Upper lobe of left lung (tissue), 6 donors: ENCODE measurements at regions not wholly inside any gene's neighbourhood (a gene's known extent, or its start where the extent isn't known, plus 50 kb on each side); places are given as distances from the start of the nearest gene placed in this dataset.

Experiments used
- ATAC-seq, 2 donors: fragments of 200-7000 bp; cut with Tn5 transposase; one replicate each; pipeline ENCODE4 v1.9.1; 2022; ENCODE audit warnings: mild to moderate bottlenecking in 2 of 2, moderate library complexity in 2 of 2; ENCODE audit not compliant: low FRiP score in 2 of 2
- DNase-seq, 2 donors: peaks; one replicate each; pipeline ENCODE4 v3.0.0-alpha.2; 2019 to 2020
- H3K27ac ChIP-seq, 4 donors: fragments of 200-600 bp; sonication (generic); one replicate each; pipeline ENCODE4 v1.5.1; 2016 to 2019
- H3K27me3 ChIP-seq, 4 donors: fragments of 200-600 bp; sonication (generic); one replicate each; pipeline ENCODE4 v1.5.1; 2017 to 2019
- H3K36me3 ChIP-seq, 4 donors: fragments of 200-600 bp; sonication (generic); one replicate each; pipeline ENCODE4 v1.5.1; 2016 to 2019
- H3K4me1 ChIP-seq, 4 donors: fragments of 200-600 bp; sonication (generic); one replicate each; pipeline ENCODE4 v1.5.1; 2018 to 2019
- H3K4me3 ChIP-seq, 4 donors: fragments of 200-600 bp; sonication (generic); one replicate each; pipeline ENCODE4 v1.5.1; 2017 to 2019; ENCODE audit warnings: mild to moderate bottlenecking in 2 of 4, moderate library complexity in 1 of 4
- H3K9me3 ChIP-seq, 4 donors: fragments of 200-600 bp; sonication (generic); one replicate each; pipeline ENCODE4 v1.5.1; 2018 to 2019
- CTCF ChIP-seq, 6 experiments: fragments of 450-650 bp in 4 of 6; fragments of 200-600 bp in 2 of 6; sonication (generic) in 2 of 6; IDR thresholded peaks; one replicate each; pipeline ENCODE4 v1.5.1; 2016 to 2019; ENCODE audit warnings: antibody characterized with exemption in 6 of 6
- EP300 ChIP-seq, 4 donors: sonication (generic); formaldehyde crosslinking; IDR thresholded peaks; one replicate each; pipeline ENCODE4 v1.5.1; 2017; ENCODE audit warnings: antibody characterized with exemption in 4 of 4, control low read depth in 2 of 4
- POLR2A ChIP-seq, 4 donors: fragments of 450-650 bp; IDR thresholded peaks; one replicate each; pipeline ENCODE4 v1.5.1; 2016 to 2017; ENCODE audit warnings: antibody characterized with exemption in 4 of 4, mild to moderate bottlenecking in 2 of 4
- POLR2AphosphoS5 ChIP-seq, 2 donors: sonication (generic); formaldehyde crosslinking; IDR thresholded peaks; one replicate each; pipeline ENCODE4 v1.5.1; 2017; ENCODE audit warnings: antibody characterized with exemption in 2 of 2
- WGBS, 2 donors: methylation state at CpG; one replicate each; pipeline ENCODE4 v1.1.5; 2017 to 2018; 5-methylcytosine and 5-hydroxymethylcytosine counted together
- donor health status: DM: no; HTN: no; CAD: no; lungs with moderate emphysema.
- donor health status: DM: no; HTN: yes; CAD: no; lungs with severe emphysema.

- H3K4me1 ChIP-seq, result no peaks in the 10 kb centered on the region
- no peaks in the 10 kb centered on the region for H3K27me3 ChIP-seq
- 64 to 73% methylated on average over 2 of the region's 2 CpGs for WGBS, 2 donors
- H3K9me3 ChIP-seq, result no peaks in the 10 kb centered on the region
- no peak overlapping the region for H3K27ac ChIP-seq
- H3K36me3 ChIP-seq, result no peaks in the 10 kb centered on the region
- ATAC-seq (no peak), DNase-seq (no peak)
- TF ChIP-seq CTCF (IDR thresholded peaks at IDR 0.05) (no peak), EP300 (IDR thresholded peaks at IDR 0.05) (no peak), POLR2A (IDR thresholded peaks at IDR 0.05) (no peak), POLR2AphosphoS5 (IDR thresholded peaks at IDR 0.05) (no peak)
- no peak overlapping the region for H3K4me3 ChIP-seq
Measured at GRCh38 chr5:87164409-87164808, 103.3 kb upstream of the RASA1 start.

GRCh38 chr5:87169300-87169991, 98.2 kb upstream of the RASA1 start:
- ATAC-seq (no peak), DNase-seq (no peak)
- Histone ChIP-seq H3K36me3 (no peaks in the 10 kb centered on the region), H3K27me3 (no peaks in the 10 kb centered on the region), H3K9me3 (no peaks in the 10 kb centered on the region), H3K4me1 (no peaks in the 10 kb centered on the region), H3K27ac (no peak overlapping the region), H3K4me3 (no peak overlapping the region)
- 54 to 61% methylated on average over 8 of the region's 8 CpGs for WGBS, 2 donors
- no peak for TF ChIP-seq POLR2A (IDR thresholded peaks at IDR 0.05)
- TF ChIP-seq POLR2AphosphoS5 (IDR thresholded peaks at IDR 0.05), result no peak
- TF ChIP-seq CTCF (IDR thresholded peaks at IDR 0.05), result no peak
- no peak for TF ChIP-seq EP300 (IDR thresholded peaks at IDR 0.05)

- no peak for ATAC-seq
- Histone ChIP-seq H3K4me3 (no peak overlapping the region), H3K36me3 (no peaks in the 10 kb centered on the region), H3K9me3 (no peaks in the 10 kb centered on the region), H3K4me1 (no peaks in the 10 kb centered on the region), H3K27ac (no peak overlapping the region), H3K27me3 (no peaks in the 10 kb centered on the region)
- DNase-seq, result no peak
- TF ChIP-seq POLR2AphosphoS5 (IDR thresholded peaks at IDR 0.05), result no peak
- TF ChIP-seq CTCF (IDR thresholded peaks at IDR 0.05), result no peak
- TF ChIP-seq EP300 (IDR thresholded peaks at IDR 0.05), result no peak
- no peak for TF ChIP-seq POLR2A (IDR thresholded peaks at IDR 0.05)
- 70 to 82% methylated on average over 3 of the region's 3 CpGs for WGBS, 2 donors
Measured at GRCh38 chr5:87170799-87171198, 96.9 kb upstream of the RASA1 start.

- Histone ChIP-seq H3K27ac (no peak overlapping the region), H3K4me3 (no peak overlapping the region), H3K4me1 (no peaks in the 10 kb centered on the region), H3K9me3 (no peaks in the 10 kb centered on the region), H3K36me3 (no peaks in the 10 kb centered on the region), H3K27me3 (no peaks in the 10 kb centered on the region)
- TF ChIP-seq POLR2AphosphoS5 (IDR thresholded peaks at IDR 0.05) (no peak), EP300 (IDR thresholded peaks at IDR 0.05) (no peak), POLR2A (IDR thresholded peaks at IDR 0.05) (no peak), CTCF (IDR thresholded peaks at IDR 0.05) (no peak)
- no peak for ATAC-seq
- WGBS, 2 donors, result 53 to 57% methylated on average over 4 of the region's 4 CpGs
- no peak for DNase-seq
Measured at GRCh38 chr5:87182649-87183048, 85.0 kb upstream of the RASA1 start.

- Histone ChIP-seq H3K27me3 (no peaks in the 10 kb centered on the region), H3K9me3 (no peaks in the 10 kb centered on the region), H3K4me3 (no peak overlapping the region), H3K36me3 (no peaks in the 10 kb centered on the region), H3K27ac (no peak overlapping the region), H3K4me1 (no peaks in the 10 kb centered on the region)
- TF ChIP-seq POLR2AphosphoS5 (IDR thresholded peaks at IDR 0.05) (no peak), POLR2A (IDR thresholded peaks at IDR 0.05) (no peak), CTCF (IDR thresholded peaks at IDR 0.05) (no peak), EP300 (IDR thresholded peaks at IDR 0.05) (no peak)
- DNase-seq (no peak), ATAC-seq (no peak)
- 79 to 86% methylated on average over 3 of the region's 3 CpGs for WGBS, 2 donors
Measured at GRCh38 chr5:87183896-87184295, 83.8 kb upstream of the RASA1 start.
